ENCODE measurements at regions not wholly inside any gene's neighbourhood (a gene's known extent, or its start where the extent isn't known, plus 50 kb on each side); places are given as distances from the start of the nearest gene placed in this dataset.

DNA sequence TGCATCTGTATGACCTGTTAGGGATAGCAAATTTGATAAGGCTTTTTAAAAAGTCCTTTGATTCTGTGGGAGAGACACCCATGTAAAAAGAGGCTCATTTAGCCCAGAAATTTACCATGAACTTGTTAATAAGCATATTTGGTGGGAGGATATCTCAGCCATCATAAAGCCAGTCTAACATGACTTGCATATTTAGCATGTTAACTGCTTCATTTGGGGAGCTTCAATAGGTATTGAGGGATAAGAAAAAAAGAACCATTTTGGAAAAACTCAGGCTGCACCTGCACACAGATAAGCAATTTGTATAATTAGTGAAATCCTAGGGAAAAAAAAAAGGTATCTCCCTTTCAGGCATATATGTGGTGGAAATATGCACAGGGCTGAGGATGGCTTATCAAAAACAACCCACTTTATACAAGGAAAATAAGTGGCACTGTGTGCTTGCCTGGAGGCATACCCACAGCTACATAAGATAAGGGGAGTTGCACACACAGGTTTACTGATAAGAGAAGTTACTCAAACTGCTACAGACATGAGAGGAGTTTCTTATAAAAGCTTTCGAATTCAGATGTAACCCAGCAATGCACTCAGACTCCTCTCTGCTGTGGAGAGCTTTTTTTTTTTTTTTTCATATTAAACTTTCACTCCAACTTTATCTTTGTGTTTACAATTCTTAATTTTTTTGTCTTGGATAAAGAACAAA, 372.9 kb upstream of the RBMY1B start:
- TF ChIP-seq, protein P1, sequence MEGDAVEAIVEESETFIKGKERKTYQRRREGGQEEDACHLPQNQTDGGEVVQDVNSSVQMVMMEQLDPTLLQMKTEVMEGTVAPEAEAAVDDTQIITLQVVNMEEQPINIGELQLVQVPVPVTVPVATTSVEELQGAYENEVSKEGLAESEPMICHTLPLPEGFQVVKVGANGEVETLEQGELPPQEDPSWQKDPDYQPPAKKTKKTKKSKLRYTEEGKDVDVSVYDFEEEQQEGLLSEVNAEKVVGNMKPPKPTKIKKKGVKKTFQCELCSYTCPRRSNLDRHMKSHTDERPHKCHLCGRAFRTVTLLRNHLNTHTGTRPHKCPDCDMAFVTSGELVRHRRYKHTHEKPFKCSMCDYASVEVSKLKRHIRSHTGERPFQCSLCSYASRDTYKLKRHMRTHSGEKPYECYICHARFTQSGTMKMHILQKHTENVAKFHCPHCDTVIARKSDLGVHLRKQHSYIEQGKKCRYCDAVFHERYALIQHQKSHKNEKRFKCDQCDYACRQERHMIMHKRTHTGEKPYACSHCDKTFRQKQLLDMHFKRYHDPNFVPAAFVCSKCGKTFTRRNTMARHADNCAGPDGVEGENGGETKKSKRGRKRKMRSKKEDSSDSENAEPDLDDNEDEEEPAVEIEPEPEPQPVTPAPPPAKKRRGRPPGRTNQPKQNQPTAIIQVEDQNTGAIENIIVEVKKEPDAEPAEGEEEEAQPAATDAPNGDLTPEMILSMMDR (IDR thresholded peaks at IDR 0.05): no peak
- no peak for TF ChIP-seq POLR2A (IDR thresholded peaks at IDR 0.05)
